Natural killer cell treated with Interleukin-12 subunit alpha and Interleukin-12 subunit beta and Interleukin-15 and Interleukin-18, amount 100 ng/mL, for 72 hours (primary cell): ENCODE measurements at regions not wholly inside any gene's neighbourhood (a gene's known extent, or its start where the extent isn't known, plus 50 kb on each side); places are given as distances from the start of the nearest gene placed in this dataset.
"Not testable (repeated sequence)": the region's sequence is repeated elsewhere in the genome, so short reads cannot be mapped to it uniquely, and the experiment has no call there.

Experiments used
- ATAC-seq, 2 donors: fragments of 150-1000 bp; cut with Tn5 transposase in 1 of 2; sonication (Bioruptor Pico), chemical (Tn5 transposase) in 1 of 2; 2 replicates each; pipeline ENCODE4 v1.10.0; 2021
- DNase-seq: peaks from one replicate; pipeline ENCODE4 v3.0.0; 2022; ENCODE audit warnings: low spot score
- H3K27ac Mint-ChIP-seq, 2 donors: 1 replicate in 1 of 2; 2 replicates in 1 of 2; pipeline ENCODE4 v1.8.0; 2022; ENCODE audit warnings: mixed read lengths in 2 of 2, mild to moderate bottlenecking in 1 of 2, moderate library complexity in 1 of 2
- H3K27me3 Mint-ChIP-seq, 2 donors: 1 replicate in 1 of 2; 2 replicates in 1 of 2; pipeline ENCODE4 v1.8.0; 2022; ENCODE audit warnings: mixed read lengths in 2 of 2
- H3K36me3 Mint-ChIP-seq: one replicate; pipeline ENCODE4 v1.8.0; 2022; ENCODE audit warnings: mixed read lengths
- H3K4me1 Mint-ChIP-seq, 2 donors: 1 replicate in 1 of 2; 2 replicates in 1 of 2; pipeline ENCODE4 v1.8.0; 2022; ENCODE audit warnings: low read depth in 2 of 2, mixed read lengths in 2 of 2, mild to moderate bottlenecking in 1 of 2
- H3K4me3 Mint-ChIP-seq: one replicate; pipeline ENCODE4 v1.8.0; 2022; ENCODE audit warnings: mixed read lengths
- H3K9me3 Mint-ChIP-seq: 2 replicates; pipeline ENCODE4 v1.8.0; 2022; ENCODE audit warnings: mixed read lengths

DNA sequence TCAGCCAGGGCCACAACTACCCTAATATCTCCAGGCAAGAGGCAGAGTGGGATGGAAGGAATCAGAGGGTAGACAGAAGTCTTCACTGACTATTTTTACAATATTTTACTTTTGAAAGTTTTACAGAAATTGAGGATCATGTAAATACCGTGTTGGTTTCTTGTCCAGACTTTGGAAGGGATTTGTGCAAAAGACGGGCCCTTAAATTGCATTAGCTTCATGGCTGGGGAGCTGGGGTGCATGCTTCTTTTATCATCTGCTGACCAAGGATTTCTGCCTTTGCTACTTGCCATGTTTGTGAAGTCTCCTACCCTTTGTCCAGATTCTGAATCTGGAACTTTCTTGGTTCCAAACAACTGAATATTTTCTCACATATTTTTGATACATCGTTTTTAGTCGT is 107.7 kb upstream of the GRIN3A start:
- H3K4me1 Mint-ChIP-seq = no peaks in the 10 kb centered on the region
- H3K36me3 Mint-ChIP-seq = no peaks in the 10 kb centered on the region
- no peak overlapping the region for H3K27ac Mint-ChIP-seq
- DNase-seq (no peak), ATAC-seq (no peak)
- no peak overlapping the region for H3K4me3 Mint-ChIP-seq
- H3K9me3 Mint-ChIP-seq = peaks cover 3% of the 10 kb centered on the region
- no peaks in the 10 kb centered on the region for H3K27me3 Mint-ChIP-seq

DNA sequence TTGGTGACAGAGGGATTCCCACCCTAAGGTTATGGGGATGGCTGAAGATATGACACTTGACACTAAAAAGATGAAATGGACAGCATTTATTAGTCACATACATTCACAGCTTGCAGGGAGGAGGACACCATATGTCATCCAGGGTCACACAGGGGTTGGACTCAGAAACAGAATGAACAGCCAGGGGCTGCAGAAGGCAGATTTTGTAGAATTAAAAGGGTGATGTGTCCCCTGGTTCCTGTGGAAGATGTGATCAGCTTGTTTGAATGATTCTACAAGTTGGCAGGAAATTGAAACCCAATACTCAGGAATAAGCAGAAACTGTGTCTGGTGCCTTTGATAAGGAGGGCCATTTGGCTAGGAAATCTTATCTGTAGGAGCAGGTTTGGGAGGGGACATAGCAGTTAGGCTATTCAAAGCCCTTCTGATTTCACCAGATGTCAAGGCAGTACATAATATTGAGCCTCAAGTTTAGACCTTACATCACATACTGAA is 102.3 kb upstream of the GRIN3A start:
- Mint-ChIP-seq H3K36me3 (peaks cover 4% of the 10 kb centered on the region), H3K9me3 (peaks cover 15% of the 10 kb centered on the region), H3K4me1 (no peaks in the 10 kb centered on the region), H3K27ac (no peak overlapping the region), H3K27me3 (no peaks in the 10 kb centered on the region), H3K4me3 (no peak overlapping the region)
- DNase-seq (no peak), ATAC-seq (no peak)

DNA sequence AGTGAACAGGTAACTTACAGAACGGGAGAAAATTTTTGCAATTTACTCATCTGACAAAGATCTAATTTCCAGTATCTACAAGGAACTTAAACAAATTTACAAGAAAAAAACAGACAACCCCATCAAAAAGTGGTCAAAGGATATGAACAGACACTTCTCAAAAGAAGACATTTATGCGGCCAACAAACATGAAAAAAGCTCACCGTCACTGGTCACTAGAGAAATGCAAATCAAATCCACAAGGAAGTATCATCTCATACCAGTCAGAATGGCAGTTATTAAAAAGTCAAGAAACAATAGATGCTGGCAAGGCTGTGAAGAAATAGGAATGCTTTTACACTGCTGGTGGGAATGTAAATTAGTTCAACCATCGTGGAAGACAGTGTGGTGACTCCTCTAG is 100.5 kb upstream of the GRIN3A start:
- not testable (repeated sequence) for H3K27me3 Mint-ChIP-seq, H3K27ac Mint-ChIP-seq, H3K36me3 Mint-ChIP-seq, DNase-seq, ATAC-seq, H3K4me3 Mint-ChIP-seq, H3K4me1 Mint-ChIP-seq
- H3K9me3 Mint-ChIP-seq = peaks cover 18% of the 10 kb centered on the region

DNA sequence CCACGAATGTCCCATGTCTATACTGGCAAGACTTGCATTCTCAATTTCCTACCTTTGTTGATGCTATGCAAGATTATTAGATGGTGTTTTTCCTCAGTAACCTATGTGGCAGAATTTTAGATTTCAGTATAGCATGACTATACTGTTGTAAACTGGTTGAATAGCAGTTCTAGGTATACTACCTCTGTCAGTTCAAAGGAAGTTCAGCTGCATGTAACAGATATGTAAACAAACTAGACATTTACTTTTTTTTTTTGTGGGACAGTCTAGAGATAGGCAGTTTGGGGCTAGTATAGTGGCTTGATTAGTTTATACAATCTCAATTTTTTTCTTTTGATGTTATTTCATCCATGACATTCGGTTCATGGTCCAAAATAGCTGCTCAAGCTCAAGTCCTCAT is 97.6 kb upstream of the GRIN3A start:
- Mint-ChIP-seq H3K27me3 (no peaks in the 10 kb centered on the region), H3K9me3 (peaks cover 18% of the 10 kb centered on the region), H3K4me1 (no peaks in the 10 kb centered on the region), H3K27ac (no peak overlapping the region), H3K4me3 (no peak overlapping the region), H3K36me3 (peaks cover 4% of the 10 kb centered on the region)
- no peak for DNase-seq
- ATAC-seq = no peak

DNA sequence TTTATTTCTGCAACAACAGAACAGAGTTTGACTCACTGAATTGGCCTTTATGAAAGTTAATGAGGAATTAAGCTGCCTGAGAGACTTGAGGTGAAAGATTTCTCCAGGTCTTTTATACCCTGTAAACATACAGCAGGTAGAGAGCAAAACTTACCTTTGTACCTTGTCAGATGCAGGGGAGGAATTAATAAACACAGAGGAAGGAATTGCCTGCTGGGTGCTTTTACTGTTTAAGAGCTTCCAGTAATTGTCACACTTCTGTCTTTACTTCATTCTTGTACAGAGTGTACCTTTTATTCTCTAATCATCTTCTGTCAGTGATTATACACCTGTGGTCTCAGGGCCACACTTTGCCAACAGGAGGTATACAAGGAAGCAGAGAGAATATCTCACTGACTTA is 94.0 kb upstream of the GRIN3A start:
- Mint-ChIP-seq H3K4me3 (no peak overlapping the region), H3K27ac (no peak overlapping the region), H3K27me3 (no peaks in the 10 kb centered on the region), H3K9me3 (peaks cover 12% of the 10 kb centered on the region), H3K36me3 (peaks cover 4% of the 10 kb centered on the region), H3K4me1 (no peaks in the 10 kb centered on the region)
- DNase-seq (no peak), ATAC-seq (no peak)

DNA sequence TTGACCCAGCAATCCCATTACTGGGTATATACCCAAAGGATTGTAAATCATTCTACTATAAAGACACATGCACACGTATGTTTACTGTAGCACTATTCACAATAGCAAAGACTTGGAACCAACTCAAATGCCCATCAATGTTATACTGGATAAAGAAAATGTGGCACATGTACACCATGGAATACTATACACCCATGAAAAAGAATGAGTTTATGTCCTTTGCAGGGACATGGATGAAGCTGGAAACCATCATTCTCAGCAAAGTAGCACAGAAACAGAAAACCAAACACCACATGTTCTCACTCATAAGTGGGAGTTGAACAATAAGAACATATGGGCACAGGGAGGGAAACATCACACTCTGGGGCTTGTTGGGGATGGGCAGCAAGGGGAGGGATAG is 83.0 kb upstream of the GRIN3A start:
- H3K4me3 Mint-ChIP-seq = not testable (repeated sequence)
- H3K9me3 Mint-ChIP-seq = peaks cover 27% of the 10 kb centered on the region

DNA sequence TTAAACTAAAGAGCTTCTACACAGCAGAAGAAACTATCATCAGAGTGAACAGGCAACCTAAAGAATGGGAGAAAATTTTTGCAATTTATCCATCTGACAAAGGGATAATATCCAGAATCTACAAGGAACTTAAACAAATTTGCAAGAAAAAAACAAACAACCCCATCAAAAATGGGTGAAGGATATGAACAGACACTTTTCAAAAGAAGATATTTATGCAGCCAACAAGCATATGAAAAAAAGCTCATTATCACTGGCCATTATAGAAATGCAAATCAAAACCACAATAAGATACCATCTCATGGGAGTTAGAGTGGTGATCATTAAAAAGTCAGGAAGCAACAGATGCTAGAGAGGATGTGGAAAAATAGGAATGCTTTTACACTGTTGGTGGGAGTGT is 82.5 kb upstream of the GRIN3A start:
- not testable (repeated sequence) for ATAC-seq, H3K4me1 Mint-ChIP-seq, DNase-seq, H3K27ac Mint-ChIP-seq, H3K4me3 Mint-ChIP-seq, H3K27me3 Mint-ChIP-seq
- Mint-ChIP-seq H3K9me3 (peaks cover 30% of the 10 kb centered on the region), H3K36me3 (peaks cover 11% of the 10 kb centered on the region)

More for the DNA sequence above, 83.0 kb upstream of the GRIN3A start:
- H3K27ac Mint-ChIP-seq, H3K4me1 Mint-ChIP-seq, DNase-seq, ATAC-seq, H3K27me3 Mint-ChIP-seq, H3K36me3 Mint-ChIP-seq: not testable (repeated sequence)

DNA sequence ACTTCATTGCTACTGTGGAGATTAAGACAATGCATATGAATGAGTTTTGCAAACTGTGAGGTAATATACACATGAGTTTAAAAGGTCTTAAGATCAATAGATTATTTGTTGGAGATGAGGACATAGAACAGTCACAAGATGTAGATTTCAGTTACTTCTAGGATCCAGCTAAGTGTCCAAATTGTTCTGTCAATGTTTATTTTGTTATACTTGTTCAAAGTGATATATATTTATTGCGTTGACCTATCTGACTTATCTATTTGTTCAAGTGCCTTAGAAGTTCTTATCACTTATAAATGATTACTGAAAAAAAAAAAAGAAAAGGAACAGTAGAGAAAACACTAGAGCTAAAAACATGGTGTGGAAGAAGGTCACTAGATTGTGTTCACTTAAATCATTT is 75.6 kb upstream of the GRIN3A start:
- H3K36me3 Mint-ChIP-seq = peaks cover 11% of the 10 kb centered on the region
- peaks cover 23% of the 10 kb centered on the region for H3K9me3 Mint-ChIP-seq
- H3K27me3 Mint-ChIP-seq = no peaks in the 10 kb centered on the region
- DNase-seq (no peak), ATAC-seq (no peak)
- H3K27ac Mint-ChIP-seq = no peak overlapping the region
- no peak overlapping the region for H3K4me3 Mint-ChIP-seq
- H3K4me1 Mint-ChIP-seq = no peaks in the 10 kb centered on the region

DNA sequence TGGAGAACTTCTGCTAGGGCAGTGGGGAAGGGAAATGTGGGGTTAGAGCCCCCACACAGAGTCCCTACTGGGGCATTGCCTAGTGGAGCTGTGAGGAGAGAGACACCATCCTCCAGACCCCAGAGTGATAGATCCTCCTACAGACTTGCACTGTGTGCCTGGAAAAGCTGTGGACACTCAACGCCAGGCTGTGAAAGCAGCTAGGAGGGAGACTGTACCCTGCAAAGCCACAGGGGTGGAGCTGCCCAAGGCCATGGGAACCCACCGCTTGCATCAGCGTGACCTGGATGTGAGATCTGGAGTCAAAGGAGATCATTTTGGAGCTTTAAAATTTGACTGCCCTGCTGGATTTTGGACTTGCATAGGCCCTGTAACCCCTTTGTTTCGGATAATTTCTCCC is 69.4 kb upstream of the GRIN3A start:
- DNase-seq, H3K27ac Mint-ChIP-seq, H3K27me3 Mint-ChIP-seq, ATAC-seq, H3K4me3 Mint-ChIP-seq, H3K36me3 Mint-ChIP-seq, H3K4me1 Mint-ChIP-seq: not testable (repeated sequence)
- H3K9me3 Mint-ChIP-seq = peaks cover 10% of the 10 kb centered on the region

DNA sequence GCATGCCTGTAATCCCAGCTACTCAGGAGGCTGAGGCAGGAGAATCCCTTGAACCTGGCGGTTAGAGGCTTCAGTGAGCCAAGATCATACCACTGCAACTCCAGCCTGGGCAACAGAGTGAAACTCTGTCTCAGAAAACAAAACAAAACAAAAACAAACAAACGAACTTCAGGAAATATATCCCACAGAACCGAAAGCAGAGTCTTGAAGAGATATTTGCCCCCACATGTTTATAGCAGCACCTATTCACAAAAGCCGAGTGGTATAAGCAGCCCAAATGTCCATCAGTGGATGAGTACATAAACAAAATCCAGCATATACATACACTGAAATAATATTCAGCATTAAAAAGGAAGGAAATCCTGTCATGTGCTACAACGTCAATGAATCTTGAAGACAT is 57.6 kb upstream of the GRIN3A start:
- Mint-ChIP-seq H3K9me3 (no peaks in the 10 kb centered on the region), H3K27me3 (no peaks in the 10 kb centered on the region), H3K4me1 (no peaks in the 10 kb centered on the region), H3K4me3 (no peak overlapping the region), H3K27ac (no peak overlapping the region), H3K36me3 (no peaks in the 10 kb centered on the region)
- DNase-seq = no peak
- no peak for ATAC-seq

DNA sequence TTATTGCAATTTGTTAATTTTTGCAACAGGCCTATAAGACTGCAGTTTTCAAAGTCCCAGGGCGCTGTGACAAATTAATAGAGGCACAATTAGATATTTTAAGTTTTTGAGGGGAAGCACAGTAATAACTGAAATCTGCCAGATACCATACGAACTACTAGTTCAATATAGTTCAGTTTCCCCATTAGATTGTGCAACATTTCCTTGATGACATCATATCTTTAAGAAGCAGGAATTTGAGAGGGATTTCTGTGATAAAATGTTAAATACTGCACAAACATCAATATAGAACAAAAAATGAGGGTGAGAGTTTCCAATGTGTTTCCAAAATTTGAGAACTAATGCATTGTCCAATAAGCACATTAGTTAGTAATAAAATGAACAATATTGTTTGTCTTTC is 56.7 kb upstream of the GRIN3A start:
- no peak overlapping the region for H3K4me3 Mint-ChIP-seq
- no peak for DNase-seq
- no peak for ATAC-seq
- no peaks in the 10 kb centered on the region for H3K36me3 Mint-ChIP-seq
- no peaks in the 10 kb centered on the region for H3K9me3 Mint-ChIP-seq
- H3K27me3 Mint-ChIP-seq = no peaks in the 10 kb centered on the region
- no peaks in the 10 kb centered on the region for H3K4me1 Mint-ChIP-seq
- H3K27ac Mint-ChIP-seq = no peak overlapping the region

DNA sequence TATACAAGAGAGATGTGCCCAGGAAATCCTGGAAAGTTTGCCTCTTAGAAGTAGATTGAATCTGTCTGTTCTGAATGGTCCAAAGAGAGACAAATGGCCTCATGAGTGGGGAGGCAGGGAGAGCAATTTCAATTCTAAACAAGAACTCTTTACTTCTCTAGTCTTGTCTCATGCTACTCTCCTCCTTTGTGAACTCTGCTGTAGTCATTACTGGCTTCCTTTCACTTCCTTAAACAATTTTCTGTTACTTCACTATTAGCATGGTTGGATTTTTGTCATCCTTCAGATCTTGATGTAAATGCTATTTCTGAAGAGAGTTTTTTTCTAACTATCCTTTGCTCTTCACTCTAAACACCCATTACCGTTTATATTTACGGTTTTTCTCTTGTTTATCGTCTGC is 54.0 kb upstream of the GRIN3A start:
- Mint-ChIP-seq H3K36me3 (no peaks in the 10 kb centered on the region), H3K27ac (no peak overlapping the region), H3K4me1 (no peaks in the 10 kb centered on the region), H3K9me3 (no peaks in the 10 kb centered on the region), H3K27me3 (no peaks in the 10 kb centered on the region), H3K4me3 (no peak overlapping the region)
- ATAC-seq = no peak
- DNase-seq = no peak

DNA sequence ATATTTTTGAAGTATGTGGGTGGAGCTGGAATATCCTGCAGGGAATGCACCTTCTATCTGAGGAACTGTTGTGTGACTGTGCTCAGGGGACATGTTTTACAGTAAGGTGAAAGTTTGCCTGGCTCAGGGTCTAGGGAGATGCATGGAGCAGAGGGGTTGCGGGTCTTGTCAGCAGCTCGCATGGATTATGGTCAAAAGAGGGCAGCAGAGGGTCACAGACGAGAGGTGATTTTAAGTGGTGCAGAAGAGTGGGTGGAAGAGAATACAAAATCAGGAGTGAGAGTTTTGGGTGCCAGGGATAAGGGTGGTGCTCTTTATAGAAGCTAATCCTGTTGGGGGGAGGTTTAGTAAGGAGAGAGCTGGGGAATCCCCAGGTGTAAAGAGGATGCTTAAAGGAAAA is 53.5 kb upstream of the GRIN3A start:
- no peak for DNase-seq
- no peaks in the 10 kb centered on the region for H3K36me3 Mint-ChIP-seq
- H3K4me1 Mint-ChIP-seq = no peaks in the 10 kb centered on the region
- no peaks in the 10 kb centered on the region for H3K27me3 Mint-ChIP-seq
- no peak overlapping the region for H3K27ac Mint-ChIP-seq
- peak in 1 of 2 donors; percentile 28 for ATAC-seq
- no peak overlapping the region for H3K4me3 Mint-ChIP-seq
- no peaks in the 10 kb centered on the region for H3K9me3 Mint-ChIP-seq

DNA sequence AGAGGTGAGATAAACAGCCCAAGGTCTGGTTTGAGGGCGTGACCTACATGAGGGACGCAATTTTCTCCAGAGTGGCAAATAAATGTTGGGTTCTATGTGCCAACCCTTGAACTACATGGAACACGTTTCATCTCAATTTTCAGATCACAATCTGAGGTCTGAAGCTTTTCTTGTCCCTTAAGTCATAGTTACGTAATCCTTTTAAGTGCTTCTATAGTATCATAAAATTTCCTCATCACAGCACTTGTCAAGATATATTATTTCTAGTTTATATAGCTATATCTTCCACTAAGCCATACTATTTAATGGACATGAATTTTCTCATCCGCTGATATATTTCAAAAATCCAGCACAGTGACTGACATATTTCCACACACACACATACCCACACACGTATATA is 53.1 kb upstream of the GRIN3A start:
- no peak overlapping the region for H3K4me3 Mint-ChIP-seq
- H3K36me3 Mint-ChIP-seq = no peaks in the 10 kb centered on the region
- H3K27me3 Mint-ChIP-seq = no peaks in the 10 kb centered on the region
- H3K9me3 Mint-ChIP-seq = no peaks in the 10 kb centered on the region
- no peaks in the 10 kb centered on the region for H3K4me1 Mint-ChIP-seq
- no peak overlapping the region for H3K27ac Mint-ChIP-seq
- no peak for DNase-seq
- no peak for ATAC-seq
